ENCODE measurements at regions not wholly inside any gene's neighbourhood (a gene's known extent, or its start where the extent isn't known, plus 50 kb on each side); places are given as distances from the start of the nearest gene placed in this dataset.

DNA sequence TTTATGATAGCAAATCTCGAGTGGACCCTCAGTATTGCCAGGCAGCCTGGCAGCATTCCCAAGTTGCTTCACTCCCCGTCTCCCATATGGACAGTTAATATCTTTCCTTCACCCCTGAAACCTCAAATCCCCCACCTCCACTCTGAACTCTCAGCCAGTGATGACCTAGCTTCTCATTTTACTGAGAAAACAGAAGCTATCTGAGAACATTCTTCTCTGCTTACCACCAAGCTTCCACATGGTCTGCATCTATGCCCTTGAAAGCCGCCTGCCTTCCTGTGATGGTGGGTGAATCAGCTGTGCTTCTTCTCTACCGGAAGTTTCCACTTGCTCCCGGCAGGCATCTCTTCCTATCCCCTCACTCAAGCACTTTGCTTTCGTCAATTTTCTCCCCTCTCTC, 529.2 kb downstream of the EPHA4 start:
- no peak for DNase-seq (ENCODE audit: low read depth)

DNA sequence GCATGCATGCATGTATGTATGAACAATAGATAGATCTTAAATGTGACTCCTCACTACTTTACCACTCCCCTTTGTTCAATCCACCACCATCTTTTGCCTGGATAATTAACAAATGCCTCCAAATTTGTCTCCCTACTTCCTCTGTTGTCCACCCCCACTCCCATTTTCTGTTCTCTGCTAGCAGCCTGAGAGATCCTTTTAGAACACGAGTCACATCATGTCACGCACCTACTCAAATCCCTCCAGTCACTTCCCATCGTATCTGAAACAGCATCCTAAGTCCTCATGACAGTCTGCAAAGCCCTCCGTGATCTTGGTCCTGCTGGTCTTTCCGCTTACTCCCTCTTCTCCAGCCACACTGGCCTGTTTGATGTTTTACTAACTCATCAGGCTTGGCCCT, 527.3 kb downstream of the EPHA4 start:
- no peak for DNase-seq (ENCODE audit: low read depth)

DNA sequence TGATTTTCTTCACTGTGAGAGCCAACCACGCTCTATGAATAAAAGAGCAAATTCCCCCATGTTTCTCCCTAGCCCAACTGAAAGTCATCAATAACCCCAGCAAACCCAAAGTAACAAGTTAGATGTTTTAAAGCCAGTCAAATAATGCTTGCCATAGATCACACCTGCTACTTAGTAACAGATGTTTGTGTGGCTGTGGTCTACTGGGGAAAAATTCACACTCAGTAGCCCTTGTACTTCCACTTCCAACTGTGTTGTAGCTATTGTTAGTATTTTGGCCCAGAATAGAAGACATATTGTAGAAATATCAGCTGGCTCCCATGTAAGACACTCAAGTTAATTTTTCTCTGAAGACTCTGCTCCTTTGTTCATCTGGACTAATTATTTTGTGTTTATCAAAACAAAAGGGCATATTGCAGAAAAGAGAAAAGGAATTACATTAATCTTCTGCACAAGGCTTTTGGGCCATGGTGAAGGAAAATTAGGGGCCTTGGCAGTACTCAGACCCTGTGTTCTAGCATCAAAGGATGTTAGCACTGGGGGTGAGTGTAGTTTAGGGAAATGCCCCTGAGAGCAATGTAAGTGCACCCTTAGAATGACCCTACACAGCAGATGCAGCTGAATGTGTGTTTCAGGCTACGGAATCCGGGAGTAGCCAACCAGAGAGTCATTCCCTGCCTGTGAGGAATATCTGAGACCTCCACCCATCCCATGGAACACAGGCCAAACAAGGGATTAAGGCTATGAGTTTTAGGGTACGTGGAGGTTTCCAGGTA, 521.9 kb downstream of the EPHA4 start:
- no peak for DNase-seq (ENCODE audit: low read depth)

DNA sequence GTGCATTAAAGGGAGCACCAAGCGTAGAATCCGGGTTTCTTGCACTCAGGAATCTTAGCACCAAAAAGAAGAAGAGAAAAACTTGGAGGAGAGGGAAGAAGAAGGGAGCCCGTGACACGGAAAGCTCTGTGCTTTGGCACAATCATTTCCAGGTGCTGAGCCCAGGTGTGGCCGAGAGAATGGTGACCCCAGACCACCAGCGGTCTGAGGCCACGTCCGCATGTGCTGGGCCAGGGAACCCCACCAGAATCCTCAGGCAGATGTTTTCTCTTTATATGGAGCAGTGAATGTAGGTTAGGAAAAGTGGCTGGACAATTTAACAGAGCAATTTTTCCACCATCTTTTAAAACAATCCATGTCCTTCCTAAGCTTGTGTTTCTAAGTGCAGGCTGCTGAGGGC, 520.9 kb downstream of the EPHA4 start:
- no peak for DNase-seq (ENCODE audit: low read depth)

DNA sequence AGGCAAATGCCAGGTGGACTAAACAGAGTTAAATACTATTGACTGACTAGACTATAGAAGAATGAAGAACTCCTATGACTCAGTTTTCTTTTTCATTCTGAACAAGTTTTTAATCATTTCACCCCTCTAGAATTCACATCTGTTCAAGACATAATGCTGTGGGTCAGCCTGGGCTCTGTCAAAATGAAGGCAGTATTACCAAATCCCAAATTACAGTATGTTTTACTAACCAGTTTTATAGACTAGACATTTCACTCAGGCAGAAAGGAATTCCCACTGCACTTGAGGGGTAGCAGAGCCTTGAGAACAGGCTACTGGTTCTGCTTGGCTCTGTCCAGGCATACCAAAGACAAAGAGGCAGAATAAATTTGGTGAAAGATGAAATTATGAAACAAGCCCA, 511.7 kb downstream of the EPHA4 start:
- DNase-seq (ENCODE audit: low read depth), result no peak

DNA sequence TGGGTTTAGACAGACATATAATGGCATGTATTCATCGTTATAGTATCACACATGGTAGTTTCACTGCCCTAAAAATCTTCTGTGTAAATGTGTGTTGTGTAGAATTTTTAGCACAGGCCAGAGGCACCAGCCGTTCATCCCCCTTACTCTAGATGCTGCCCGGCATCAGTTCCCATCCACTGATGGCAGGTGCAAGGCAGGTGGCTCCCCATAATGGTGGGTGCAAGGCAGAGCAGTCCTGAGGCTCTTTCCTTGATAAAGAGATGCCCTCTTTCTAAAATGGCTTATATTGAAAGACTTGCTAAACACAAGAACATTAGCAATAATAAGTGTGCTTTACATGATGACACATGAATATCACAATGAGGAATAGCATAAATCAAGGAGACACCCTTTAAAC, 508.5 kb downstream of the EPHA4 start:
- no peak for DNase-seq (ENCODE audit: low read depth)

DNA sequence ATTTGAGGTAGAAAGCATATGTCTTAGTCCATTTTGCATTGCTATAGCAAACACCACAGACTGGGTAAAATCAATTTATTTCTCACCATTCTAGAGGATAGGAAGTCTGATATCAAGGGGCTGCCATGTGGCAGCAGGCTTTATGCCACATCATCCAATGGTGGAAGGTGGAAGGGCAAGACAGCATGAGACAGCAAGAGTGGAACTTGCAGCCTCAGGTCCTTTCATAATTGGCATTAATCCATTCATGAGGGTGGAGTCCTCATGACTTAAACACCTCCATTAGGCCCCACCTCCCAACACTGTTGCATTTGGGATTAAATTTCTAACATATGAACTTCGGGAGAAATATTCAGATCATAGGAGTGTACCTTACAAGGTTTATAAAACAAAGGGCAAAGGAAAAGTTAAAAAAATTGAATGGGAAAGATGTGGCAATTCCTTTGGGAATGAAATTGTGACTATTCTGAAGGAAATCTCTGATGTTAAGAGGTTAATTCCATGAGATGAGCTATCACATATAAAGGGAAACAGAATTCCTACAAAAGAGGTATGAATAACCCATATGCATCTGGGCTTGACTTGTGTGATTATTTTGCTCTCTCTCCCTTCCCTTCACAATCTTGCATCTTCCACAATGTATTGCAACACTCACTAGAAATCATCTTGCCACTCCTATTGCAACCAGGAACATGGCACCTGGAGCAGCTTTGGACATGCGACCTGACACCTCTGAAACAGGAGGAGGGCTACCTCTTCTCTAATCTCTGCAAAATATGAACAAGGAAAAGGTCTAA, 507.8 kb downstream of the EPHA4 start:
- DNase-seq (ENCODE audit: low read depth), result no peak

DNA sequence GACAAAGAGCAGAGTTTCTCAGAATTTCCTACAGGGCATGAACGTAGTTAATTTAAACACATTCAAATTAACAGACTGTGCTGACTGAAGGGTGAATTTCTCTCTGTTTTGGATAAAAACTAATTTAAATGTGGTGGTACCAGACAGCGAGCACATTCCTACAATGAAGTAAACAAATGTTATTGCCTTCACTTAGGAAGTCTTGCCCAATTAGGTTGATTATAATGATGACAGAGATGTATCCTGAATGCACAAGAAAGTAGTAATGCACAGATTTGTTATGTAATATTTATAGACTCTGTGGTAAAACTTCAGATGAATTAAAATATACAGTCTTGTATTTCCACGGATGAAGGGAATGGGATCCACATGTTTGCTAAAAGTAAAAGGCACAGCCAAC, 507.2 kb downstream of the EPHA4 start:
- no peak for DNase-seq (ENCODE audit: low read depth)

DNA sequence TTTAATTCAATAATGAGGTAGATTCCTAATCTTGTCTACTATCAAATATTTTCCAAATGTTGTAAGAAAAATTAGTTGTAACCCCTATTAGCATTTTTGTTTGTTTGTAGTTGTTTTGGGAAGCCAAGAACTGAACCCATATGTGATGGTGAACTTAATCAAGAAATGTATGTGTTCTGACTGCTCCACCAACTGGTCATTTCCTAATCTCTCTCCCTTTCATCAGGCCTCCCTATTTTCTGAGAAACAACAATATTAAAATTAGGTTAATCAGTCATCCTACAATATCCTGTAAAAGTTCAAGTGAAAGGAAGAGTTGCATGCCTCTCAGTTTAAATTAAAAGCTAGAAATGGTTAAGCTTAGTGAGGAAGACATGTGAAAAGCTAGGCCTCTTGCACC, 504.0 kb downstream of the EPHA4 start:
- no peak for DNase-seq (ENCODE audit: low read depth)

DNA sequence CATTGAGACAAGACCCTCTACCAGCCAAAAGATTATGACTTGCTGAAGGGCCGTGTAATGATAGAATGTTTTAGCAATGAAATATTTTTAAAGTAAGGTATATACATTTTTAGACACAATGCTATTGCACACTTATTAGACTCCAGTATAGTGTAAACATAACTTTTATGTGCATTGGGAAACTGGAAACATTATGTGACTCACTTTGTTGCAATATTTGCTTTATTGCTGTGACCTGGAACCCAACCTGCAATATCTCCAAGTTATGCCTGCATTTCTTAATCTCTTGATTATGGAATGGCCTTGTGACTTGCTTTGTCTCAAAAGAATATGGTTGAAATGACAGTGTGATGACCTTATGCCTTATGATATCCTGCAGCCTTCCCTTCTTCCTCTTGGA, 502.0 kb downstream of the EPHA4 start:
- DNase-seq (ENCODE audit: low read depth), result no peak

DNA sequence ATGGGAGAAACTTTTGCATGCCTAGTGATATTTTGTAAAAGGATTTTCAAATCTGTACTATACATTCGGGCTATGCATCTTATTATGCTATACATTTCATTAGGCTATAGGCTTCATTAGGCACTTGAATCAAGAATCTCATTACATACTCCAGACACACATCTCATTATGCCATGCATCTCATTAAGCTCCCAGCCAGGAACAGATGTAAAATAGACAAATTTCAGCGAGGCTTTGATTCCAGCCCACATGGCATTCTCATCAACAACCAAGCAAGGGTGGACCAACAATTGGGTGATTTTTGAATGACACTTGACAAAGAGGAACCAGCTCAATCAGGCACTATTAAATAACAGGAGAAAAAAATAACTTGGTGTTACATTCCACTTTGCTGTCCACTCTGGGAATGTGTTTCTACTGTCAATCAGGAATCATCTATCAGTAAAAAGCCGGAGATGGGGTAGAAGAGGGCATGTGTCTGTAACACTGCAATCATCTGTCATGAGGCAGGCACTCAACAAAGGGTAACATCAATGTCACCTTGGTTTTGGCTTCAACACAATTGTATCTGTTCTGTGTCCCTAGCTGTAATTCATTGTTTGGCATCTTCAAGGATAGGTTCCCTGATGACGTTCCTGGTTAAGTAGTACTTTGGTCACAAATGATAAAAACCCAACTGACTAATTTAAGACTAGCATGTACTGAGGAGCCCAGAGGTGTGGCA, 498.6 kb downstream of the EPHA4 start:
- no peak for DNase-seq (ENCODE audit: low read depth)

DNA sequence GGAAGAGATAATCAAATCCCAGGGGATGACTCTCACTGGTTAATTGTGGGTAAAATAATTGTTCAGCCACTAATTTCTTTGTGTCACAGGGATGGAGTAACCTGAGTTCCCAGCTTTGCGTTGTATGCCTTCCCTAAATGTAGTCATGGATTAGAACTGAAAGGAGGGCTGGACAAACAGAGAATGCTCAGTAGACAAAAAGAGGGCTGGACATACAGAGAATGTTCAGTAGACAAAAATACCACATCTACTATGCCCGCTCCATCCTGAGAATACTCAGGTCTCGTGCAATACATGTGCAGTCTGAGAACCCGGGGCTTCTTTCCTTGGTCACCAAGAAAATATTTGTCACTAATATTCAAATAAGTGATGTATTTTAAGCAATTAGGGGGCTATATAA, 497.9 kb downstream of the EPHA4 start:
- DNase-seq (ENCODE audit: low read depth), result no peak

DNA sequence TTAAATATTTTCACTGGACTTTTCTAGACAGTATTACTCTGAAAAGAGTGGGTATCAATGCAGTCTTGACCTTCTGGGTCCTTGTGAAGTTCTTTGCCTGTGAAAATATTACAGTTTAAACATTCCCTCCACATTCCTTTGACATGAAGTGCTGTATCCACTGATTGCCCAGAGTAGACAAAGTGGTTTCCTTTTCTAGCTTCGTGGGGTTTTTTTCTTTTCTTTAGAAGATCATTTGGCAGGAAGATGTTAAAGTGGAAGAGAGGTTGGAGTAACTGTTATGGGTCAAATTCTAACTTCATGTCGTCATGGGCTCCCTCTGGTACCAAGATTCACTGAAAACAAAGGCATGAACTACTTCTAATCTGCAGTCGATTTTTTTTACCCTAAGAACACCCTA, 496.9 kb downstream of the EPHA4 start:
- no peak for DNase-seq (ENCODE audit: low read depth)

DNA sequence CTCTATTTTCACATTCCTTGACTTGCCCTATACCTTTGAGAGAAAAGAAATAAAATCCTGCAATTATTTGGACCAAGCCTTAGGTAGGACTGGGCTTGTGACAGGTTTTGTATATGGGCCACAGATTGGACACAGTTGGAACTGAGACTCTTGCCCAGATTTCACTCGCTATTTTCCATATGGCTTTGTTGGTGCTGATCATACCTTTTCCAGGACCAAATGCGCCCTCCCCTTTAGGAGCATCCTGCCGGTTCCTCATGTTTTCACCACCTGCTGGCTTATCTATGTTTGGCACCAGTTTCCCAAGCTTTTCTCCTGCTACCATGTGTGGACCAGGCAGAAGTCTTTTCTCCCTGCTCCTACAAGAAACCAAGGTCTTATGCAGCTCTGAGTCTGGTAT, 494.9 kb downstream of the EPHA4 start:
- no peak for DNase-seq (ENCODE audit: low read depth)

DNA sequence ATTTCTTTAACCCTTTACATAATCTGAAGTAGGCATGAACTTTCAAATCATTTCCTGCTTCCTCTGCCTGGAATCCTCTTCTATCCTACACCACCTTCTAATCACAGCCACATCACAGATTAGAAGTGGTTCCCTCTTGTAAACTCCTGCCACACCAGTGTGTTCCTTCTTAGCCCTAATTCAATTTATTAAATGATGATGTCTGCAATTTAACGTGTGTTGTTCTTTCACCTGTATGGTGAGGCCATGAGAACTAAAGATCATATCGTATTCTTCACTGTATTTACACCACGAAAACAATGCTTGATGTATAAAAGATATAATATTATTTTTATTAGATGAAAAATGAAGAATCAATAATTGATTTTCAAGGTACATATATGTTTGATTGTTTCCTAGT, 494.3 kb downstream of the EPHA4 start:
- no peak for DNase-seq (ENCODE audit: low read depth)

DNA sequence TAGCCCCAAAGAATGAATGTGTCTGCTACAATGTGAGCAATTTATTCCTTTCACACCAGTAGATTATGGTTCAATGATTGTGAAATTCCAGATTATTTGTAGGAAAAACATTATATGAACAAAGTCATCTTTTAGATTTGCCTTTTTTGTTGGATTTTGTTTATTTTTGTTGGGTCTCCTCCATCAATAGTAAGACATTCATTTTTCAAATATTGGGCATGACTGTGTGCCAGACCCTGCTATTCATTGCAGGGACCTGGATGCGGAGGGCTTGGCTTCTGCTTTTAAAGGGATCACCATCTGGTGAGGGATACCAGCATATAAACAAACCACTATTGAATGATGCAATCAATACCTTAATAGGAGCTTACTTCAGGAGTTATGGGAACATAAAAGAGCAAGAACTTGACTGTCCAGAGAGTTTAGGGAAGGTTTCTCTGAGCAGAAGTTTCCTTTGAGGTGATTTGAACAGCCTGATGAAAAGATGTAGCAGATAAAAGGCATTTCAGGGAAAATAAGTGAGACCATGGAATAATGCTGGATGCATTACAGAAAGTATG, 486.7 kb downstream of the EPHA4 start:
- no peak for DNase-seq (ENCODE audit: low read depth)

DNA sequence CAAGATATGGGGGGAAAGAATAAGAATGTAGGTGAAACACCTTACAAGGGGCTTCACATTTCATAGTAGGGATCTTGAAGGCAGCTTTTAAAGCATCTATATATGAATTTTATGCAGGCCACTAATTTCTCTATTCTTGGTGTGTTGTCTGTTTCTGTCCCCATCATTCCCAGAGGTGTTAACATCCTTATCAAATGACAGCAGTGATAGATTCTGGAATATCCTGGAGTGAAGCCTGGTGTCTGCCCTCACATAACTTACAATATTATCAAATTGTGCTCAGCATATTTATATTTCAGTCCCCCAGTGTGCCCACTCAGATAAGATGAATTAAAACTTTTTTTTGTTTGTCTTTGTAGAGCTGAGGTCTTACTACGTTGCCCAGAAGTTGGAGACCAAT, 486.2 kb downstream of the EPHA4 start:
- no peak for DNase-seq (ENCODE audit: low read depth)

DNA sequence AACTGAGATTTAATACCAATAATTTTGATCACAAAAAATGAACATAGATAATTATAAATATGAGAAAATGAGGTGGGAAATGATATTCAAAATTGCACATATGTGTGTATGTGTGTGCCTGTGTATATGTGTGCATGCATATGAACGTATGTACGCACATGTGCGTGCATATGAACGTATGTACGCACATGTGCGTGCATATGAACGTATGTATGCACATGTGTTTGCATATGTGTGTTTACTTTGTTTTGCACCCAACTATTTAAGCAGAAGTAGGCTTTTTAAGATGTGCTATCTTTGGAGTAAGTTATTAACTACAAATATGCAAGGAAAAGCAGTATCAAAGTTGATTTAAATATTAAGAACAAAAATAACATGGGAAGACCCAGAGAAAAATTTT, 484.3 kb downstream of the EPHA4 start:
- DNase-seq (ENCODE audit: low read depth), result no peak

DNA sequence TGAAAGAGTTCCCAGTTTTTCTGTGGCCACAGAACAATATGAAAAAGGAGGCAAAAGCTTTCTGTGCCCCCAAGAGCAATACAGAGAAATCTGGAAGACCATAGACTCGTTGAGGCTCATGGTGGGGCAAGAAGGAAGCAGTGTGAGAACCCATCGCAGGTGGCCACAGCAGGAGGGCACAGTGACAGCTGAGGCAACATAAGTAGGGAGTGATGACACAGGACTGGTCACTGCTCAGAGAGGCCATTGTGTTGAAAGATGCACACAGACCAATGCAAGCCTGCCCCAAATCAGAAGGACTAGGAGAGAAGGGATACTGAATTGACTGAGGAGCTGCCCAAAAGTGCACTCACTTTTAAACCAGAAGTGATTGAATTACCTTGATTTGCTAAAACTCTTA, 483.6 kb downstream of the EPHA4 start:
- DNase-seq (ENCODE audit: low read depth), result no peak

DNA sequence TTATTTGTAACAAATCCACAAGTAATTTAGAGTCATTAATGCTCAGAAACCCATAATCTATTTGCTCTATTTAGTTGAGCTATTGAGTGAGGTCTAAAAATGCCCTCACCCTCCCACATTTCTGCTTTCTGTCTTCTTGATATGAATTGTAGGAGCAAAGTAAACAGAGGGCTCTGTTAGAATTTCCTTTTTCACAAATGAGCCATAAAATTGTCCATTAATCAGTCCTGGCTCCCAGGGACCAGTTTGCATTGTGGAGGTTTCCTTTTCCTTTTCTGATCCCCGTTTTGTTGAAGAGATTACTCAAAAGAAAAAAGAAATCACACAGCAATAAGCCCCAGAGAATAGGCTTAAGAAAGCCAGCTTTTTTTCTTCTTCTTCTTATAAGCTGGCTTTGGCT, 476.7 kb downstream of the EPHA4 start:
- DNase-seq (ENCODE audit: low read depth), result no peak

DNA sequence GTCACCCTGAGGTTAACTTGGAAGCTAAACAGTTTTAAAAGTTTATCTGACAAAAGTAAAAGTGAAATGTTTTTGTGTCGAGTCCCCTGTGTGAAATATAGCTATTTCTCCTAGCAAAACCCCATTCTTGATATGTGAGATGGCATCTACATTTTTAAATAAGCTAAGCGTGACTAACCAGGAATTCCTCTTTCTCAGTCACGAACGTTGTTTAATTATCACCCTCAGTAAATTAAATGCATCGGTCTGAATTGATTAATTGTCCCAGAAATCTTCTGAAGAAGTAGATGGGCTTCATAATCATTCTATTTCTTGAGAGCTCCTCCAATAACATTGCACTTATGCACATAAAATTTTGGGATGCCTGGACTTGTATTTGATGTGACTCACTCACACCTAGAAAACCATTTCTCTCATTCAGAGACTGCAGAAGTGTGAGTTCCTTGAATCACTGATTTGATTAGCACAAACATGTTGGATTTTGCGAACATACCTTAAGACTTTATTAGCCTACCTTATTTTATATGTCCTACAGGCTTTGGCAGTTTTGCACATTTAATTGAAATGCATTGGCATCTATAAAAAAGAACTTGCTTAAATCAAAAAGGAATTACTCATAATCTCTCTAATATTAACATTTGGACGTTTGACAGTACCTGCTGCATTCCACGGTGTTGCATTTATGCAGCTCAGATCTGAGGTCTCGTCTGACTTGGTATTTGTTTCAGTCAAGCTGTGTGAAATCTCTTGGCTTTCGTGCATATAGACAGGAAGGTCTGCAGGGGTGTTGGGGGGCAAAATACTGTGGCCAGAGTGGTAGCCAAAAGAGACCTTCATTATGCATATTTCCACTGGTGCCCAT, 475.2 kb downstream of the EPHA4 start:
- DNase-seq (ENCODE audit: low read depth), result no peak

DNA sequence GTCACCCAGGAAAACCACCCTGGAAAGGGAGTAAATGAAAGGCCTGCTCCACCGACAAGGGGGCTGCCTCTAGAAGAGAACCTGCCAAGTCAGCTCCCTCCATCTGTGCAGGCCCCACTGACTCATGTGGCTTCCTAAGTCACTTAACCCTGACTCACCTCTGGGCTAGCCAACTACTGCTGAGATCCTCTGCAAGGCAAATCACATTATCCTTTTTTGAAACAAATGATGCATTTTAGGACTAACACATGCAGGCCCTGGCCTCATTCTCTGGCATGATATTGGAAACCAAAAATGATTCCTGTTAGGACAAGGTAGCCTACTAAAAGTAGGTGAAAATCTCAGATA, 474.6 kb downstream of the EPHA4 start:
- DNase-seq (ENCODE audit: low read depth), result no peak
